ENCODE measurements at regions not wholly inside any gene's neighbourhood (a gene's known extent, or its start where the extent isn't known, plus 50 kb on each side); places are given as distances from the start of the nearest gene placed in this dataset.
"Not testable (repeated sequence)": the region's sequence is repeated elsewhere in the genome, so short reads cannot be mapped to it uniquely, and the experiment has no call there.

- Histone ChIP-seq H3K9me3 (no peaks in the 10 kb centered on the region), H3K36me3 (no peaks in the 10 kb centered on the region), H3K4me3 (no peak overlapping the region), H3K27me3 (no peaks in the 10 kb centered on the region), H3K27ac (no peak overlapping the region), H3K4me1 (ENCODE audit: insufficient read depth) (no peaks in the 10 kb centered on the region)
- intact Hi-C loops (cut with DNase I), result no loop called here
- TF ChIP-seq CTCF (IDR thresholded peaks at IDR 0.05), result no peak
- TF ChIP-seq EP300 (IDR thresholded peaks at IDR 0.05), result no peak
- no peak for TF ChIP-seq POLR2A (IDR thresholded peaks at IDR 0.05)
- DNase-seq, result no peak
- 2% methylated on average over 4 of the region's 4 CpGs for WGBS, 3 donors
Measured at GRCh38 chr21:28283641-28284490, 708.8 kb downstream of the LTN1 start.

- 38 to 44% (median 40%) methylated on average over 5 of the region's 5 CpGs for WGBS, 3 donors
- intact Hi-C loops (cut with DNase I), result no loop called here
- H3K9me3 ChIP-seq, result no peaks in the 10 kb centered on the region
- TF ChIP-seq EP300 (IDR thresholded peaks at IDR 0.05) (no peak), POLR2A (IDR thresholded peaks at IDR 0.05) (no peak), CTCF (IDR thresholded peaks at IDR 0.05) (no peak)
- H3K27ac ChIP-seq, result no peak overlapping the region
- H3K4me1 ChIP-seq (ENCODE audit: insufficient read depth), result no peaks in the 10 kb centered on the region
- H3K27me3 ChIP-seq, result no peaks in the 10 kb centered on the region
- no peak overlapping the region for H3K4me3 ChIP-seq
- DNase-seq, result no peak
- H3K36me3 ChIP-seq, result no peaks in the 10 kb centered on the region
Measured at GRCh38 chr21:28282833-28283232, 709.8 kb downstream of the LTN1 start.

- H3K36me3 ChIP-seq; H3K4me1 ChIP-seq (ENCODE audit: insufficient read depth); H3K9me3 ChIP-seq; H3K4me3 ChIP-seq; H3K27ac ChIP-seq; intact Hi-C loops (cut with DNase I); H3K27me3 ChIP-seq; DNase-seq: not testable (repeated sequence)
- 79 to 85% (median 83%) methylated on average over 3 of the region's 3 CpGs for WGBS, 3 donors
Measured at GRCh38 chr21:28281357-28281756, 711.3 kb downstream of the LTN1 start.

GRCh38 chr21:28280611-28281010 lies 712.1 kb downstream of the LTN1 start:
- Histone ChIP-seq H3K4me1 (ENCODE audit: insufficient read depth) (no peaks in the 10 kb centered on the region), H3K36me3 (no peaks in the 10 kb centered on the region), H3K27me3 (no peaks in the 10 kb centered on the region), H3K9me3 (no peaks in the 10 kb centered on the region), H3K27ac (no peak overlapping the region), H3K4me3 (no peak overlapping the region)
- TF ChIP-seq EP300 (IDR thresholded peaks at IDR 0.05), result no peak
- TF ChIP-seq CTCF (IDR thresholded peaks at IDR 0.05), result no peak
- no peak for TF ChIP-seq POLR2A (IDR thresholded peaks at IDR 0.05)
- intact Hi-C loops (cut with DNase I), result no loop called here
- DNase-seq, result no peak

GRCh38 chr21:28277324-28277723 lies 715.4 kb downstream of the LTN1 start:
- TF ChIP-seq POLR2A (IDR thresholded peaks at IDR 0.05) (no peak), EP300 (IDR thresholded peaks at IDR 0.05) (no peak), CTCF (IDR thresholded peaks at IDR 0.05) (no peak)
- no peak for DNase-seq
- intact Hi-C loops (cut with DNase I), result no loop called here

More at GRCh38 chr21:28277324-28277723, 715.4 kb downstream of the LTN1 start:
- no peaks in the 10 kb centered on the region for H3K36me3 ChIP-seq
- H3K4me3 ChIP-seq, result no peak overlapping the region
- 95 to 96% (median 96%) methylated on average over 1 of the region's 1 CpG for WGBS, 3 donors
- H3K27ac ChIP-seq, result no peak overlapping the region
- no peaks in the 10 kb centered on the region for H3K4me1 ChIP-seq (ENCODE audit: insufficient read depth)
- H3K27me3 ChIP-seq, result no peaks in the 10 kb centered on the region
- H3K9me3 ChIP-seq, result no peaks in the 10 kb centered on the region
